Tibial nerve (tissue), 4 donors: ENCODE measurements at regions not wholly inside any gene's neighbourhood (a gene's known extent, or its start where the extent isn't known, plus 50 kb on each side); places are given as distances from the start of the nearest gene placed in this dataset.
A peak's percentile ranks its signal among the peaks of the same experiment; 100 is the strongest.
"Not testable (repeated sequence)": the region's sequence is repeated elsewhere in the genome, so short reads cannot be mapped to it uniquely, and the experiment has no call there.

ENCODE experiments used
- DNase-seq, 2 donors: peaks; one replicate each; pipeline ENCODE4 v3.0.0-alpha.2; 2019; ENCODE audit warnings: low spot score in 2 of 2
- H3K27ac ChIP-seq, 4 donors: fragments of 200-600 bp; sonication (generic) in 3 of 4; one replicate each; pipeline ENCODE4 v1.5.1; 2017 to 2019; ENCODE audit warnings: mild to moderate bottlenecking in 1 of 4
- H3K27me3 ChIP-seq, 2 donors: fragments of 200-600 bp; sonication (generic) in 1 of 2; one replicate each; pipeline versions ENCODE4 v1.5.1 to v1.6.0; 2017 to 2019
- H3K36me3 ChIP-seq, 3 donors: fragments of 200-600 bp; sonication (generic); one replicate each; pipeline ENCODE4 v1.5.1; 2018 to 2019
- H3K4me1 ChIP-seq, 4 donors: fragments of 200-600 bp; sonication (generic) in 3 of 4; one replicate each; pipeline ENCODE4 v1.5.1; 2017 to 2019
- H3K4me3 ChIP-seq, 4 donors: fragments of 200-600 bp; sonication (generic) in 3 of 4; one replicate each; pipeline ENCODE4 v1.5.1; 2017 to 2019; ENCODE audit warnings: mild to moderate bottlenecking in 1 of 4, moderate library complexity in 1 of 4
- H3K9me3 ChIP-seq, 4 donors: fragments of 200-600 bp; sonication (generic) in 3 of 4; one replicate each; pipeline ENCODE4 v1.5.1; 2017 to 2019
- CTCF ChIP-seq, 5 experiments: fragments of 200-600 bp in 3 of 5; fragments of 450-650 bp in 2 of 5; sonication (generic) in 3 of 5; IDR thresholded peaks; one replicate each; pipeline ENCODE4 v1.5.1; 2016 to 2019; ENCODE audit warnings: antibody characterized with exemption in 5 of 5, mild to moderate bottlenecking in 3 of 5, moderate library complexity in 2 of 5
- EP300 ChIP-seq, 2 donors: sonication (generic); formaldehyde crosslinking; IDR thresholded peaks; one replicate each; pipeline ENCODE4 v1.6.1; 2017; ENCODE audit warnings: antibody characterized with exemption in 2 of 2, mild to moderate bottlenecking in 1 of 2
- POLR2A ChIP-seq, 2 donors: fragments of 450-650 bp; IDR thresholded peaks; one replicate each; pipeline ENCODE4 v1.6.1; 2017; ENCODE audit warnings: antibody characterized with exemption in 2 of 2, mild to moderate bottlenecking in 2 of 2, moderate library complexity in 2 of 2
- WGBS, 2 donors: methylation state at CpG; one replicate each; pipeline ENCODE4 v1.1.5; 2018; 5-methylcytosine and 5-hydroxymethylcytosine counted together

- DNase-seq = no peak
- 75 to 86% methylated on average over 1 of the region's 1 CpG for WGBS, 2 donors
Observed at GRCh38 chr6:15936503-15936902, 192.4 kb upstream of the MYLIP start.

DNA sequence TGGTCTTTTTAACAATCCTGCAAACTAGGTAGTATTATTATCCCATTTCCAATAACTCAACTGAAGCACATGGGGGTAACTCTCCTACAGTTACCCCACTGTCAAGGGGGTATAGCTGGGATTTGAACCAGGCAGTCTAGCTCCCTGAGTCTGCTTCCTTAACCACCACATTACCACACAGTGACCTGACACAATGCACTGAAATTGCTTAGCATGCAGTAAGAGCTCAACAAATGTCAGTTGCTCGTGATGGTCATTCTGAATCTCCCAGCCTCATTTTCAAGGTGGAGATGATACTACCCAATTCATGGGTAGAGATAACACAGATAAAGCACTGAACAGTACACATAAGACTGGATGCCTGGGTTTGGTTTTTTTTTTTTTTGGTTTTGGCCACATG, 193.2 kb upstream of the MYLIP start:
- Histone ChIP-seq H3K27me3 (no peaks in the 10 kb centered on the region), H3K4me3 (no peak overlapping the region), H3K4me1 (no peaks in the 10 kb centered on the region), H3K9me3 (peaks cover 0 to 25% (median under 1%) of the 10 kb centered on the region in 4 donors), H3K27ac (no peak overlapping the region), H3K36me3 (no peaks in the 10 kb centered on the region)
- TF ChIP-seq CTCF (IDR thresholded peaks at IDR 0.05) (no peak), POLR2A (IDR thresholded peaks at IDR 0.05) (no peak)
- WGBS, 2 donors = 83 to 94% methylated on average over 1 of the region's 1 CpG
- no peak for DNase-seq

More at GRCh38 chr6:15936503-15936902, 192.4 kb upstream of the MYLIP start:
- Histone ChIP-seq H3K4me3 (no peak overlapping the region), H3K36me3 (no peaks in the 10 kb centered on the region), H3K4me1 (no peaks in the 10 kb centered on the region), H3K27ac (no peak overlapping the region), H3K9me3 (peaks cover 0 to 18% (median 0%) of the 10 kb centered on the region in 4 donors), H3K27me3 (no peaks in the 10 kb centered on the region)
- no peak for TF ChIP-seq POLR2A (IDR thresholded peaks at IDR 0.05)
- TF ChIP-seq EP300 (IDR thresholded peaks at IDR 0.05) = no peak
- no peak for TF ChIP-seq CTCF (IDR thresholded peaks at IDR 0.05)

- H3K27me3 ChIP-seq, H3K4me1 ChIP-seq, H3K27ac ChIP-seq, H3K4me3 ChIP-seq, H3K36me3 ChIP-seq, DNase-seq: not testable (repeated sequence)
- 79 to 91% methylated on average over 6 of the region's 6 CpGs for WGBS, 2 donors
- peaks cover 0 to 17% (median 3%) of the 10 kb centered on the region in 4 donors for H3K9me3 ChIP-seq
Observed at GRCh38 chr6:15931697-15932096, 197.2 kb upstream of the MYLIP start.

DNA sequence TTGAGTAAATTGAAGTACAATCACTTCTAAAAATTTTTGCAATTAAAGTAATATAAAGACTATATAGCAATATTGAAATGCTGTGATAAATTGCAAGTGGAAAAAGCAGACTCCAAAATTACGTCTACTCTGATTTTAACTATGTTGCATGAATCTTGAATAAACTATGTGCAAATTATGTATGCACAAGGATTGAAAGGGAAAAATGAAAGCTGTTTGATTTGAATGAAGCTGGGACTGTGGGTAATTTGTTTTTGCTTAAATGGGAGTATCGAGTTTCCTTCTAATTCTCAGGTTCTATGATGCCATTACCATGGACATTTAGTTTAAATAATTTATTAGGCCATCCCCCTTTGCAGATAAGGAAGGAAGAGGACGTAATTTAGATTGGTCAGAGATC, 198.7 kb upstream of the MYLIP start:
- Histone ChIP-seq H3K36me3 (no peaks in the 10 kb centered on the region), H3K27ac (no peak overlapping the region), H3K4me1 (no peaks in the 10 kb centered on the region), H3K27me3 (no peaks in the 10 kb centered on the region), H3K4me3 (no peak overlapping the region), H3K9me3 (peaks cover 0 to 17% (median 3%) of the 10 kb centered on the region in 4 donors)
- no peak for DNase-seq
- 88 to 91% methylated on average over 3 of the region's 3 CpGs for WGBS, 2 donors
- TF ChIP-seq POLR2A (IDR thresholded peaks at IDR 0.05) (no peak), EP300 (IDR thresholded peaks at IDR 0.05) (no peak), CTCF (IDR thresholded peaks at IDR 0.05) (no peak)

- H3K36me3 ChIP-seq = no peaks in the 10 kb centered on the region
- no peak overlapping the region for H3K4me3 ChIP-seq
- TF ChIP-seq EP300 (IDR thresholded peaks at IDR 0.05) (no peak), CTCF (IDR thresholded peaks at IDR 0.05) (no peak), POLR2A (IDR thresholded peaks at IDR 0.05) (no peak)
- H3K27ac ChIP-seq = no peak overlapping the region
- H3K9me3 ChIP-seq = peaks cover 0 to 17% (median 3%) of the 10 kb centered on the region in 4 donors
- DNase-seq = peak in 1 of 2 donors; percentile 17
- H3K4me1 ChIP-seq = no peaks in the 10 kb centered on the region
- no peaks in the 10 kb centered on the region for H3K27me3 ChIP-seq
- WGBS, 2 donors = 70 to 72% methylated on average over 1 of the region's 1 CpG
Observed at GRCh38 chr6:15929685-15930084, 199.2 kb upstream of the MYLIP start.
